GM12872 (cell line): ENCODE measurements at regions not wholly inside any gene's neighbourhood (a gene's known extent, or its start where the extent isn't known, plus 50 kb on each side); places are given as distances from the start of the nearest gene placed in this dataset.

Source experiments
- CTCF ChIP-seq: IDR thresholded peaks from 3 replicates; pipeline ENCODE4 v1.5.1; 2011; ENCODE audit warnings: low read depth, mild to moderate bottlenecking, low read length, moderate library complexity; ENCODE audit not compliant: insufficient read depth

- TF ChIP-seq CTCF: no peak
Measured at GRCh38 chr1:78348496-78349284, 142.1 kb upstream of the PTGFR start.

DNA sequence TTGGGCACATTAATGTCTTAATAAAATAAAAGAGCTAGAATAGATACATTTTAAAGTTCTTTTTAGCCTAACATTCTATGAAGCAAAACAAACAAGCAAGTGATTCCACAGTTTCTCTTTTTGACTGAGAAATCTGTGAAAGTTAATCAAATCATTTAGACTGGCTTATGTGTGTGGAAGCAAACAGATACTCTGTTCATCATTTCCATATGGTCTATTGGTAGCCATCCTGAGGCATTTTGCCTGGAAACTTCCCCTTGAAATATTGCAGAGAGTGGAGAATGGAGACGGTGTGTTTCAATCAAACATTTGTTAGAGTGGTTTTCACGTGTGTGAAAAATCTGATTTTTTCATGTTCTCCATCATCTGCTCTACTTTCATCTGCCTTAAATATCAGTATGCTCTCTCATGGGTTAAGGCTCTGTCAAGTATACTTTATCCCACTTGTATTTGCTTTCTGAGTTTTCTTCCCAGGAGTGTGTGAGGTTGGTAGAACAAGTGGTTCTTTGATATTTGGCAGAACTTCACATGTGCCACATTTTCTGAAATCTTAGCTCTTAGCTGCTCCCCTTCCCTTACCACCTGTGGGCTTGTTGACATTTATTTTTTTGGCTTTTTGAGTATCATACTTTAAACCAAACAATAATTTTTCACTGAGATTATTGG is 139.1 kb upstream of the PTGFR start:
- no peak for TF ChIP-seq CTCF

GRCh38 chr1:78355656-78356055 is 135.1 kb upstream of the PTGFR start:
- TF ChIP-seq CTCF: no peak

DNA sequence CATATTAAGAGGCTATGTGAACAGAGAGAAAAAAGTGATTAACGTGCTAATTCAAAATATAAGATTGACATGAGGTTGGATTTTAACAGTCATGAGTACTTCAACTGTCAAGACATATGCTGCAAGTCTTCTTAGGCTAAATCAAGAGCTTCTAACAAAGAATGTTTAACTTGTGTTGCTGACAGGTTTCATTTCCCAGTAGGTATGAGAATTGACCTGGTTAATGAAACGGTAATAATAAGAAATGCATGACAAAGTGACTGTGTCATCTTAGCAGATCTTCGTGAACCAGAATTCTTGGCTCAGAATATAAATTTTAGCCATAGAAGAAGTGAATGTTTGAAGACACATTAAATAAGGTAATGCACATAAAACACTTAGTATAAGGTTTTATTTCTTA is 132.6 kb upstream of the PTGFR start:
- TF ChIP-seq CTCF: no peak

DNA sequence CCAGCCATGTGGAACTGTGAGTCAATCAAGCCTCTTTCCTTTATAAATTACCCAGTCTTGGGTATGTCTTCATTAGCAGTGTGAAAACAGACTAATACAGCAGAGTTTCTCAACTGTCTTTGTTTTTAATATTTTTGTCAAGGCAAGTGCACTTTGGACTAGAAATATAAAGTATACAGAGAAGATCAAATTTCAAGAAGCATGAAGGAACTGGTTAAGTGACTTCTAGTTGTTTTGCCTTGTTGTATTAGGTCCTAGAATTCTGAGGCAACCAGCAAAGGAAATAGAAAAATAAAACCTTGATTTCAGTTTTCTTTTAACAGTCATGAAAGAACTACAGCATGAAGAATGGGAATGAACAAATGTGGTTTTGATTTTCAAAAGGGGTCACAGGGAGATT is 131.1 kb upstream of the PTGFR start:
- no peak for TF ChIP-seq CTCF

GRCh38 chr1:78360584-78360983 is 130.2 kb upstream of the PTGFR start:
- no peak for TF ChIP-seq CTCF

DNA sequence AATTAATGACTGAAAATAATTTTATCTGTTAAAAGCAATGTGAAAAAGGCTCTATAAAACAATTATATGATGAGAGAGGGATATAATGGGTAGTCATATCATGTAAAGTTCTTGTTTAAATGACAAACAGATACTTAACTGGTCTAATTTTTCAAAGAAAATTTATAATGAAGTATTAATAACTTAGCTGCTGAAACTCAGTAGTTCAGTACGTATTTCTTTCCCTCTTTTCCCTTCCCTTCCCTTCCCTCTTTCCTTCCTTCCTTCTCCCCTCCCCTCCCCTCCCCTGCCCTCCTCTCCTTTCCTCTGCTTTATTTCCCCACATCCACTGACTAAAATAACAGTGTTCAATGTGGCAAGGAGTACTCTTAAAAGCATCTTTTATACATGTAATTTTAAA is 123.1 kb upstream of the PTGFR start:
- TF ChIP-seq CTCF: no peak
